HG03175 (cell line): ENCODE measurements at regions not wholly inside any gene's neighbourhood (a gene's known extent, or its start where the extent isn't known, plus 50 kb on each side); places are given as distances from the start of the nearest gene placed in this dataset.

Experiments
- ATAC-seq: cut with Tn5 transposase; IDR thresholded peaks from one replicate; pipeline ENCODE4 v1.9.1; 2021; ENCODE audit warnings: mild to moderate bottlenecking, moderate library complexity; ENCODE audit not compliant: unreplicated experiment

- ATAC-seq = no peak
These were observed 131.8 kb upstream of the GALNT5 start for GRCh38 chr2:157125685-157126084.

DNA sequence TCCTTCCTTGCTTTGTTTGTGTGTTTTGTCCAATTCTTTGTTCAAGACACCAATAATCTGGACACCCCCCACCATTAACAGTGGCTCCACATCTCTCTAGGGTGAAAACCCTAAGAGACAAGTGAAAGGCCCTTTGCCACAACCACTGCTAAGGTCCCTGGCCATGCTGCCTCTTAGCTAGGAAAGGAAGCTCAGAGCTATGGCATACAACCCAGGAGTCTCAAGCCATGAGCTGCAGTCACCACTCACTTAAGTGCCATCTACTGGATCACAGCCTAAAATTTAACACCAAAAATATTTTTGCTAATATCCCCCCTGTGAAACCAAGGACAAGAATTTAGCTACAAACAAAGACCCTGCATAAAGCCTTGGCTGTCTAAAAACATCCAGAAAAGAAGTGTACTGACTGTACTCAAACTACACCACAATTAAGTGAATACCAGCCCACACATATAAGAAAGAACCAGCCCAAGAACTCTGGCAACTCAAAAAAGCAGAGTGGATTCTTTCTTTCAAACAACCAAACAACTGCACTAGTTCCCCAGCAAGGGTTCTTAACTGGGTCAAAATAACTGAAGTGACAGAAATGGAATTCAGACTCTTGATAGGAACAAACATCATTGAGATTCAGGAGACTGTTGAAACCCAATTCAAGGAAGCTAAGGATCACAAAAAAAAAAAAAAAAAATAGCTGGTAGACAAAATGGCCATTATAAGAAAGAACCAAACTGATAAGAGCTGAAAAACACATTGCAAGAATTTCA, 130.1 kb upstream of the GALNT5 start:
- ATAC-seq = no peak

DNA sequence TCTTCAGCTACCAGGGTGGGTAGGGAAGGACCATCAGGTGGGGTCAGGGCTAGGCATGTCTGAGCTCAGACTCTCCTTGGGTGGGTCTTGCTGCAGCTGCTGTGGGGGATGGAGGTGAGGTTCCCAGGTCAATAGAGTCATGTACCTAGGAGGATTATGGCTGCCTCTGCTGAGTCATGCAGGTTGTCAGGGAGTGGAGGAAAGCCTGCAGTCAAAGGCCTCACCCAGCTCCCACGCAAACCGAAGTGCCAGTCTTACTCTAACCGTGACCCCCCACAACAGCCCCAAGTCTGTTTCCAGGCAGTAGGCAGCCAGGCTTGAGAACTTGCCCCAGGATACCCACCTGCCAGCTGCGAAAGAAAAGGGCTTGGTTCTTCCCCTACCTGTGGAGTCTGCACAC, 113.6 kb upstream of the GALNT5 start:
- ATAC-seq = no peak

- no peak for ATAC-seq
These were observed 108.2 kb upstream of the GALNT5 start for GRCh38 chr2:157149270-157149669.

GRCh38 chr2:157150747-157151146, 106.8 kb upstream of the GALNT5 start:
- ATAC-seq = peak; percentile 94

- no peak for ATAC-seq
These were observed 105.1 kb upstream of the GALNT5 start for GRCh38 chr2:157152362-157152761.

GRCh38 chr2:157155992-157156391, 101.5 kb upstream of the GALNT5 start:
- ATAC-seq = no peak

DNA sequence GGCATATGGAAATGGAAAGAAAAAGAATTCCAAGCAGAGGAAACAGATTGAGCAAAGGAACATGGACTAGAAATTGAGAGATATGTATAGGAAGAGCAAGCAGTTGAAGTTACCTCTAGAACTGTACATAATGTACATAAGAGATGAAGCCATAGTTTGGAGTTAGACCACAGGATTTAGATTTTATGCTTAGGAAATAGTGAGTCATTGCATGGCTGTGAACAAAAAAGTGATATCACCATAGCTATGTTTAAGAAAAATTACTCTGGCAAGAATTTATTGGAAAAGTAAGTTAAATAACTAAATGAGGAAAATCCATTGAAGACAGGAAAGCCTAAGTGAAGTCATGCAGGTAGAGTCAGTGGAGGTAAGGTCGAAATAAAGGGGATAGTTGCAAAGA, 99.4 kb upstream of the GALNT5 start:
- no peak for ATAC-seq

GRCh38 chr2:157159221-157159934, 98.1 kb upstream of the GALNT5 start:
- ATAC-seq = no peak

- no peak for ATAC-seq
These were observed 97.4 kb upstream of the GALNT5 start for GRCh38 chr2:157160111-157160510.

DNA sequence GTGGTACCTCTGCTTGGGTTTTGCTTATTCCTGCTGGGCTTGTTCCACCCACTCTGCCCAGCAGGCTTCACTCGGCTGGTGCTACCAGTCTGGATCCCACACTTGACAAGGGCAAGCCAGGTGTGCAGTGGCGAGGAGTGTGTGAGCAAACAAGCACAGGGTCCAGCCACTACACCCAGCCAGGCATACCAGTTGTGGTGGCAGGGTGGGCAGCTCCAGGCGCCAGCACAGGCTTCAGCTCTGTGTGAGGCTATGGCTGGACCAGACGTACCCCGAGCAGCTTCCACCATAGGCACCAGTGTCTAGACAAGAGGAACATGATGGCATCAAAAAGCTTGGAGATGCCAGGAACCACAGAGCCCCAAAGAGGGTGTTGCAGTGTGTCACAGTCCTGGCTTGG, 93.1 kb upstream of the GALNT5 start:
- no peak for ATAC-seq

GRCh38 chr2:157164891-157165290, 92.6 kb upstream of the GALNT5 start:
- no peak for ATAC-seq

GRCh38 chr2:157168501-157168900, 89.0 kb upstream of the GALNT5 start:
- no peak for ATAC-seq

GRCh38 chr2:157169889-157170288, 87.6 kb upstream of the GALNT5 start:
- ATAC-seq = no peak

DNA sequence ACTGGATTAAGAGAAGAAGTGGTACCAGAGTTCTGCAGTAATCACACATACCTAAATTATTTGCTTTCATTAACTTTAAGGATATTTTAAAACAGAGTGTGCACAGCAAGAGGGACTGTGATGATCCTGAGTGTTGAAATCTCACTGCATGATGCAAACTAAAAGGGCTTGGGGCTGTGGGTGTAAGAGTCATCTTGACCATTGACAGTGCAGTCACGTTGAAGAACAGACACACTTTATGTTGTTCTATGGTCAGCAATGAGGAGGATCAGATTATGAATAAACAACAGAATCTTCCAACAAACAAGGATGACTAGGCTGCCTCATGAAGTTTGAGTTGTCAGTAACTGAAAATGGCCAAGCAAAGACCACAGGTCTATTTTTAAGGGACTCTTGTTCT, 87.2 kb upstream of the GALNT5 start:
- no peak for ATAC-seq

DNA sequence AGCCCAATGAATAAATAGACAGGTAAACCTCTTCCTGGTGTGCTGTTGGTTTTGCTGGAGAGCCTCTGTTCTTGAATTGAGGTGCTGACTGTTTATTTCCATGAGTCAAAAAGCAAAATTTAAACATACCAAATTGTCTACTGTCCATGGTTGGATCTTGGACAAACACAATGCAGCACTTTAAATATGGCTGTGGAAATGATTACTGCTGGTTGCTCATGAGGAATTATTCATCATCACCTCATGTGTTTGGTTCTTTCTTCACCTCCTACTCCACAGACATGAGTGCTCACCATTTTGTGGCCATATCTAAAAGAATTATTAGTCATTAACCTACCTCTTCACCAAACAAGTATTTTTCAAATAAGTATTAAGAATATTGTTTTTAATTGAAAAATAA, 85.3 kb upstream of the GALNT5 start:
- ATAC-seq = no peak

GRCh38 chr2:157172866-157173578, 84.5 kb upstream of the GALNT5 start:
- no peak for ATAC-seq

DNA sequence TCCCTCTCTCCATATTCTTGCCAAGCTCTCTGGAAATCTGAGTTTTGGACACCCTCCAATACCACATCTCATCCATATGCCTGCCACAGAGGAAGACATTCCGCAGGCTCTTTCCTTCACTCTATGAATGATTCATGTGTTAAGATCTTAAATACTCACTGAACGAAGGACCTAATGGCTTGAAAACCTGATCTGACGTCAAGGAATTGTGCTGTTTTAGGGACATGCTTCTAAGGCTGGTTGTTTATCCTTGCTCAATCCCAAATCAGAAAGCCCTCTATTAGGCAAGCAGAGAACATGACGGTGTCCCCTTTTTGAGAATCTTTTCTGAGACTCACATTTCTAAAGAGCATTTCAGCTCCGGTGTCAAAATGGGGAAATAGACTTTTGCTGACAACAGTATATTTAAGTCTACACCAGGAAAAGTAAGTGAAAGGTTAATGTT, 83.7 kb upstream of the GALNT5 start:
- ATAC-seq = no peak

- ATAC-seq = no peak
These were observed 83.2 kb upstream of the GALNT5 start for GRCh38 chr2:157174321-157174720.

GRCh38 chr2:157176602-157177001, 80.9 kb upstream of the GALNT5 start:
- ATAC-seq = no peak

GRCh38 chr2:157178874-157179273, 78.6 kb upstream of the GALNT5 start:
- no peak for ATAC-seq
